ENCODE measurements at regions not wholly inside any gene's neighbourhood (a gene's known extent, or its start where the extent isn't known, plus 50 kb on each side); places are given as distances from the start of the nearest gene placed in this dataset.

DNA sequence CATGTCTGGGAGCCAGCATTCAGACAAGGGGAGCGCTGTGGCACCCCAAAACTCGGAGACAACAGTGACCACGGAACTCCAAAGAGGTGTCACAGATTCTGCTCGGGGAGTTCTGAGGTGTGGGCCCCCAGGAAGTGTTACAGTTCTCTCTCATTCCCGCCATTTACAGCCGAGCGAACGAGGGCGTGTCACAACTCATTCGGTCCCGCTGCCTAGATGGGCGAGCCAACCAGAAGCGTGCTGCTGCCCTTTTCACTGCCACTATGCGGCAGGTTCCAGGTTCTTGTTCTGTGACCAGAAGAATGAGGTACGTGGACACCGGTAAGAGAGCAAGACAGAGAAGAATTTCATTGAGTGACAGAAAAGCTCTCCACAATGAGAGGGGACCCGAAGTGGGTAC, 1370.6 kb upstream of the AGA start:
- H3K9me3 Mint-ChIP-seq: peaks cover 11% of the 10 kb centered on the region
- ATAC-seq (replicated peaks; ENCODE audit: extremely low read depth, poor library complexity, severe bottlenecking) (no peak), DNase-seq (ENCODE audit: low spot score in 2 of 2) (no peak)
- H3K4me1 Mint-ChIP-seq: no peaks in the 10 kb centered on the region
- H3K27ac Mint-ChIP-seq (ENCODE audit: low read depth): no peak overlapping the region
- no peaks in the 10 kb centered on the region for H3K36me3 Mint-ChIP-seq (ENCODE audit: insufficient read depth)
- H3K4me3 Mint-ChIP-seq: no peak overlapping the region
- no peaks in the 10 kb centered on the region for H3K27me3 Mint-ChIP-seq

DNA sequence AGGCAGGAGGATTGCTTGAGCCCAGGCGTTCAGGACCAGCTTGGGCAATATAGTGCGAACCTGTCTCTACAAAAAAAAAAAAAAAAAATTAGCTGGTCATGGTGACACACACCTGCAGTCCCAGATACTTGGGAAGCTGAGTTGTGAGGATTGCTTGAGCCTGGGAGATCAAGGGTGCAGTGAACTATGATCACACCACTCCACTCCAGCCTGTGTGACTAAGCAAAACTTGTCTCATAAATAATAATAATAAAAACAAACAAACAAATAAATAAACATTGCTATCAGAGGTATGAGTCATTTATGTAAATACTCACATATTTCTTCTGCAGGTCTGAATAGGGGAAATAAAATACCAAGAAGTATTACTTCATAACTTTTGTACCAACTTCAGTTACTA, 1372.7 kb upstream of the AGA start:
- H3K9me3 Mint-ChIP-seq: peaks cover 11% of the 10 kb centered on the region
- DNase-seq (ENCODE audit: low spot score in 2 of 2) (no peak), ATAC-seq (replicated peaks; ENCODE audit: extremely low read depth, poor library complexity, severe bottlenecking) (no peak)
- no peaks in the 10 kb centered on the region for H3K27me3 Mint-ChIP-seq
- no peak overlapping the region for H3K4me3 Mint-ChIP-seq
- no peaks in the 10 kb centered on the region for H3K4me1 Mint-ChIP-seq
- H3K36me3 Mint-ChIP-seq (ENCODE audit: insufficient read depth): no peaks in the 10 kb centered on the region
- no peak overlapping the region for H3K27ac Mint-ChIP-seq (ENCODE audit: low read depth)

DNA sequence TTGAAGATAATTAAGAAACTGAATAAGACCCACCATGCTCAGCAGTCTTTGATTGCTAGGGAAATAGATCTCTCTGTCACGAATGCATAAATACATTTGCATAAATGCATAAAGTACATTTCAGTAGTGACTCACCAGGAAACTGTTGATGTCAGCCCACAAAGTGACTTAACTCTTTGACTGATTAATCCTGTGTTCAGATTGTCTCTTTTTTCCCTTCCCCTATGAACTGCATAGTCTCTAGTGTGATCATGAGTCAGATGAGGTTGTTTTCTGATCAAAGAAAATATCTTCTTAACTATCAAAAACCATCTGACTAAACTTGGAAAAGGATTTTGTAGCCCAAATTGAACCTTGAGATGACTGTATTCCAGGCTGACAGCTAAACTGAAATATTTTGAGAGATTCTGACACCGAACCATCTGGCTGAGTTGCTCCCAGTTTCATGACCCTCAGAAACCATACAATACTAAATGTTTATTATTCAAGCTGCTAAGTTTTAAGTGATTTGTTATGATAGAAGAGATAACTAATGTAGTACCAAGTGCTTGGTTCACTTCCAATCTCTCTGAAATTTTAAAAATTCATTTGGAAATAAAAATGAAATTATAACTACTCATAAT, 1381.5 kb upstream of the AGA start:
- no peak for DNase-seq (ENCODE audit: low spot score in 2 of 2)
- ATAC-seq (replicated peaks; ENCODE audit: extremely low read depth, poor library complexity, severe bottlenecking): no peak
- peaks cover 24% of the 10 kb centered on the region for H3K9me3 Mint-ChIP-seq
- H3K36me3 Mint-ChIP-seq (ENCODE audit: insufficient read depth): no peaks in the 10 kb centered on the region
- H3K27ac Mint-ChIP-seq (ENCODE audit: low read depth): no peak overlapping the region
- no peaks in the 10 kb centered on the region for H3K27me3 Mint-ChIP-seq
- no peaks in the 10 kb centered on the region for H3K4me1 Mint-ChIP-seq
- no peak overlapping the region for H3K4me3 Mint-ChIP-seq

DNA sequence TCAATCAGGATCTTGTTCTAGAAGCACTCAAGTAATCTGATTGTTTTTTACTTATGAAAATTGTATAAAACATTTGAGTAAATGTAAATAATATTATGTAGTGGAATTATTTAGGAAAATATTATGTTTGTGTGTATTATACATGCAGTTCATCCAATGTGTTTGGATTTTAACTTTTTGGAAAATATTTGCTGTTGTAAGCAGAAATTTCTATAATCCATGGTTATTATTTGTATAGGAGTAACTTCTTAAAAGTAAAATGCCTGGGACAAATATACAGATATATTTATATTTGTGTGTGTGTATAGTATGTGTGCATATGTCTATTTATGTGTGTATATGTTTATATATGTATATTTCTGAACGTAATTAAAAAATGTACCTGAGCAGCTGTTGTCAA, 1394.6 kb upstream of the AGA start:
- no peak overlapping the region for H3K4me3 Mint-ChIP-seq

DNA sequence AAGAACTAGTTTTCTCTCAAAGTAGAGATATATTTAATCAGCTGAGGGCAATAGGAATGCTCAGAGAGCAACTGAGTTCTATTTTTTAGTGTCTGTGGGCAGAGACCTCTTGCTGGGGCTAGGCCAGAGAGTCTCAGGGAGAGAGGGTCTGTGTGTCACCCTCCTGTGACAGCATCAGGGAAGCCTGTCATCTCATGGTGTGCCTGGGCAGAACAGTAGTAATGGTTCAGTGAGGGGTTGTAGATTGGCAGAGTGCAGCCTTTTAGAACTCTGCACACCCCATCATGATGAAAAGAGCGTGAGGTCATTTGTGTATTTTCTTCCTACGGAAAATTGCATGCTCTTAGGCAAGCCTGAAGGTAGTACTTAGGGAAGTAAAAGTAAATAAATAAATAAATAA, 1396.5 kb upstream of the AGA start:
- H3K9me3 Mint-ChIP-seq: peaks cover 11% of the 10 kb centered on the region
- DNase-seq (ENCODE audit: low spot score in 2 of 2) (no peak), ATAC-seq (replicated peaks; ENCODE audit: extremely low read depth, poor library complexity, severe bottlenecking) (no peak)
- H3K4me3 Mint-ChIP-seq: no peak overlapping the region
- no peaks in the 10 kb centered on the region for H3K27me3 Mint-ChIP-seq
- H3K27ac Mint-ChIP-seq (ENCODE audit: low read depth): no peak overlapping the region
- H3K4me1 Mint-ChIP-seq: no peaks in the 10 kb centered on the region
- H3K36me3 Mint-ChIP-seq (ENCODE audit: insufficient read depth): no peaks in the 10 kb centered on the region

More for the DNA sequence above, 1394.6 kb upstream of the AGA start:
- DNase-seq (ENCODE audit: low spot score in 2 of 2): no peak
- no peaks in the 10 kb centered on the region for H3K4me1 Mint-ChIP-seq
- no peak overlapping the region for H3K27ac Mint-ChIP-seq (ENCODE audit: low read depth)
- peaks cover 11% of the 10 kb centered on the region for H3K9me3 Mint-ChIP-seq
- H3K36me3 Mint-ChIP-seq (ENCODE audit: insufficient read depth): no peaks in the 10 kb centered on the region
- no peaks in the 10 kb centered on the region for H3K27me3 Mint-ChIP-seq
- ATAC-seq (replicated peaks; ENCODE audit: extremely low read depth, poor library complexity, severe bottlenecking): no peak

DNA sequence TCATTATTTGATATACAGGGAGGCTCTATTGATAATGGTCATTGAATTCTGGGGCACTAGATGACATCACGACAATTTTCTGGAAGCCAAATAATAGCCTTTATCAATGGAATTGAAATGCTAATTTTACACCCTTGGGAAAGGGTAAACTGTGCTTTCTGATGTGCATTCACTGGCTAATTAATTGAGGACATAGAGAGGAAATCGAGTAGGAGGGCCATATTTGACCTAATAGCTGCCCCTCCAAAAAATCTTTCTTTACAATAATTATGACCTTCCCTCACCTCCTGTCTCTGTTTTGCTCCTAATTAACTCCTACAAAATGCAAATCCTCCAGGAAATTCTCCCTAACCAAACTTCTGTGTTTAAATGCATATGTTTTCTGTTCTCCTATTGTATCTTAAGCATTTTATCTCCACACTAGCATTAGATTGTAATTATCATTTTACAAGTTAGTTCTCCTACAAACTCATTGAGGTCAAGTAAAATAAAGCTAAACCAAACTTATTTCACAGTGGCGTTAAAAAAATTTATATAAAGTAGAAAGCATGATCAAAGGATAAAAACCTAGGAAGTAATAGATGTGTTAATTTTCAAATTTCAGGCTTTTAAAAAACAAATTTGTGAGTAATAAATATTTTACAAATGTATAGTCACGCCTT, 1414.0 kb upstream of the AGA start:
- no peaks in the 10 kb centered on the region for H3K4me1 Mint-ChIP-seq
- H3K4me3 Mint-ChIP-seq: no peak overlapping the region
- H3K36me3 Mint-ChIP-seq (ENCODE audit: insufficient read depth): no peaks in the 10 kb centered on the region
- ATAC-seq (replicated peaks; ENCODE audit: extremely low read depth, poor library complexity, severe bottlenecking): no peak
- no peak overlapping the region for H3K27ac Mint-ChIP-seq (ENCODE audit: low read depth)
- no peaks in the 10 kb centered on the region for H3K9me3 Mint-ChIP-seq
- H3K27me3 Mint-ChIP-seq: no peaks in the 10 kb centered on the region
- DNase-seq (ENCODE audit: low spot score in 2 of 2): no peak

DNA sequence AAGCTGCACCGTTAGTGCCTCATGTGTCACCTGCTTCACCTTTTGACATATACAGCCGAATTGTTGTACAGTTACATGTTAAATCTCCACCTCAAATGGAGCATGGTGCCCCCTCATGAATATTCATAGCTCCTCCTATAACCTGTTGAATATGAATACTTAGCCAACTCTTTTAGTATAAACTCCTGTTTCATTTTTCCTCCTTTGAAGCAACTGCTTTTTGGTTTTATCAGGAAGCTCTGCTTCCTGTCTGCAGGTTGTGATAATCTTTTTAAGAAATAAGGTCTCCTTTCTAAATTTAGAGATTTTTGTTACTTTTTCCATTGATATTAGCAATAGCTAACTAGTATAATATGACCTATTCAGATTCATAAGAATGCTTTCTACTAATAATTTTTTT, 1429.2 kb upstream of the AGA start:
- no peak overlapping the region for H3K27ac Mint-ChIP-seq (ENCODE audit: low read depth)
- no peak overlapping the region for H3K4me3 Mint-ChIP-seq
- H3K4me1 Mint-ChIP-seq: no peaks in the 10 kb centered on the region
- DNase-seq (ENCODE audit: low spot score in 2 of 2) (no peak), ATAC-seq (replicated peaks; ENCODE audit: extremely low read depth, poor library complexity, severe bottlenecking) (no peak)
- H3K27me3 Mint-ChIP-seq: no peaks in the 10 kb centered on the region
- H3K9me3 Mint-ChIP-seq: no peaks in the 10 kb centered on the region
- no peaks in the 10 kb centered on the region for H3K36me3 Mint-ChIP-seq (ENCODE audit: insufficient read depth)

DNA sequence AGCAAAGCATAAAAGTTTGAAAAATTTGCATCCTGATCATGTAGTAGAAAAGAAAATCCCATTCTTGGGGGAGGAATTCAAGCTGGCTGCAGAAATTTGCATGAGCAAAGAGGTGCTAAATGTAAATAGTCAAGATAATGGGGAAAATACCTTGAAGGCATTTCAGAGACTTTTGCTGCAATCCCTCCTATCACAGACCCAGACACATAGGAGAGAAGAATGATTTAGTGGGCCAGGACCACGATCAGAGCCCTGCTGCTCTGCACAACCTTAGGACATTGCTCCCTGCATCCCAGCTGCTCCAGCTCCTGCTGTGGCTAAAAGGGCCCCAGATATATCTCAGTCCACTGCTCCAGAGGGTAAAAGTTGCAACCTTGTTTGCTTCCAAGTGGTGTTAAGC, 1439.7 kb upstream of the AGA start:
- Mint-ChIP-seq H3K4me1 (no peaks in the 10 kb centered on the region), H3K27ac (ENCODE audit: low read depth) (no peak overlapping the region), H3K9me3 (peaks cover 12% of the 10 kb centered on the region), H3K27me3 (no peaks in the 10 kb centered on the region), H3K36me3 (ENCODE audit: insufficient read depth) (no peaks in the 10 kb centered on the region), H3K4me3 (no peak overlapping the region)
- ATAC-seq (replicated peaks; ENCODE audit: extremely low read depth, poor library complexity, severe bottlenecking) (no peak), DNase-seq (ENCODE audit: low spot score in 2 of 2) (no peak)

DNA sequence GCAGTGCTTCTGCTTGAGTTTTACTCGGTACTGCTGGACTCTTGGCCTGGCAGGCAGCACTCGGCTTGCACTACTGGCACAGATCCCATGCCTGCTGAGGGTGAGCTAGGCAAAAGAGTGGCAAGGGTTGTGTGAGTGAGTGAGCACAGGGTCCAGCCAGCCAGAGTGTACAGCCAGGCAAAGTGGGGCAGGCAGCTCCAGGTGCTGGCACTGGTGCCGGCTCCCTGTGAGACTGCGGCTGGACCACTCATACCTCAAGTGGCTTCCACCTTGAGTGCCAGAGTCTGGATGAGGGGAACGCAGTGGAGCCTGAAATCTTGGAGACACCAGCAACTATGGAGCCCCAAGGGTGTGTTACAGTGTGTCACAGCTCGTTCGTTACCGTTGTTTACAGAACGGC, 1451.9 kb upstream of the AGA start:
- no peak for DNase-seq (ENCODE audit: low spot score in 2 of 2)
- Mint-ChIP-seq H3K27me3 (no peaks in the 10 kb centered on the region), H3K4me1 (no peaks in the 10 kb centered on the region), H3K4me3 (no peak overlapping the region), H3K36me3 (ENCODE audit: insufficient read depth) (no peaks in the 10 kb centered on the region), H3K27ac (ENCODE audit: low read depth) (no peak overlapping the region), H3K9me3 (peaks cover 5% of the 10 kb centered on the region)
- no peak for ATAC-seq (replicated peaks; ENCODE audit: extremely low read depth, poor library complexity, severe bottlenecking)

DNA sequence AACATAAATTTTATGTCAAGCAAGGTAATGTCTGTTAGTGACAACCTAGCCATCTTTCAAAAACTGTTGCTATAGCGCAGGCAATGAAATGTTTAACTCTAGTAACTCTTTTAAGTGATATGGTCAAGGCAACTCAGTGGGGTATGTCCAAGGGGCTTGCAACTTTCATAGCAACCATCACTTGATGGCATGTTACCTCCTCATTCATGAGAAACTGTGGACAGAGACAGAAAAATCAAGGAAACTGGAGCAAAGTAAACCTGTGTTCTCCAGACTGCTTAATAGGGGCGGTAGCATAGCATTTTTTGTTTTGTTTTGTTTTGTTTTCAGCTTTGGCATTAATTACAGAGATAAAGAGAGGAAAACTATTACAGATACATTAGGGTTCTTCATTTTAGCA, 1456.8 kb upstream of the AGA start:
- Mint-ChIP-seq H3K27ac (ENCODE audit: low read depth) (no peak overlapping the region), H3K36me3 (ENCODE audit: insufficient read depth) (no peaks in the 10 kb centered on the region), H3K4me1 (no peaks in the 10 kb centered on the region), H3K4me3 (no peak overlapping the region), H3K27me3 (no peaks in the 10 kb centered on the region), H3K9me3 (peaks cover 12% of the 10 kb centered on the region)
- DNase-seq (ENCODE audit: low spot score in 2 of 2) (no peak), ATAC-seq (replicated peaks; ENCODE audit: extremely low read depth, poor library complexity, severe bottlenecking) (no peak)

DNA sequence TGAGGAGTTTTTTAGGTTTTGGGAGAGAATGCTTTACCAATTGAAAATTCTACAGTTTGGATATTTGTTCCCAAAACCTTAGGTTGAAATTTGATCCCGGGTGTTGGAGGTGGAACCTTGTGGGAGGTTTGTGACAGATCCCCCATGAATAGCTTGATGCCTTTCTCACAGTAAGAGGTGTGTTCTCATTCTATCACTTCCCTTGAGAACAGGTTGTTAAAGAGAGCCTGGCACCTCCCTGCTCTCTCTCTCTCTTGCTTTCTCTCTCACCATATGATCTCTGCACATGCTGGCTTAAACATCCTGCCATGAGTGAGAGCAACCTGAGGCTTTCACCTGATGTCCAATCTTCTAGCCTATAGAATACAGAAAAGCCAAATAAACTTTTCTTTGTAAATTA, 1475.5 kb upstream of the AGA start:
- Mint-ChIP-seq H3K4me3 (no peak overlapping the region), H3K4me1 (no peaks in the 10 kb centered on the region), H3K9me3 (peaks cover 5% of the 10 kb centered on the region), H3K36me3 (ENCODE audit: insufficient read depth) (no peaks in the 10 kb centered on the region), H3K27me3 (no peaks in the 10 kb centered on the region), H3K27ac (ENCODE audit: low read depth) (no peak overlapping the region)
- ATAC-seq (replicated peaks; ENCODE audit: extremely low read depth, poor library complexity, severe bottlenecking) (no peak), DNase-seq (ENCODE audit: low spot score in 2 of 2) (no peak)

DNA sequence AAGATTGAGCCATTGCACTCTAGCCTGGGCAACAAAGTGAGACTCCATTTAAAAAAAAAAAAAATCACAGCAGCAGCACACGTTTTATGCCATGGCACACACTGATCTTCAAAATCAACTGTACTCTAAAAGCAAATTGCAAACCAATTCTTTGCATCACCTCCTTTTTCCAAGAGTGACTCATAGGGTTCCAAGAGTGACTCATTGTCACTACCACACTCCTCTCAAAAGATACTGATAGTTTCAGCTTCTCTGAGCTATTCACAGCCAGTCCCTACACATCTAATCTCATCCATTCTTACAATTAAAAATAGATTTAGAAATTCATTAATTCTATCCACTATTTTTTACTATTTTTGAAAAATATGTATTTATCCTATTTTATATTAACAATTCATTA, 1494.9 kb upstream of the AGA start:
- no peak overlapping the region for H3K27ac Mint-ChIP-seq (ENCODE audit: low read depth)
- H3K4me3 Mint-ChIP-seq: no peak overlapping the region
- no peaks in the 10 kb centered on the region for H3K36me3 Mint-ChIP-seq (ENCODE audit: insufficient read depth)
- H3K4me1 Mint-ChIP-seq: no peaks in the 10 kb centered on the region
- DNase-seq (ENCODE audit: low spot score in 2 of 2) (no peak), ATAC-seq (replicated peaks; ENCODE audit: extremely low read depth, poor library complexity, severe bottlenecking) (no peak)
- H3K9me3 Mint-ChIP-seq: peaks cover 38% of the 10 kb centered on the region
- H3K27me3 Mint-ChIP-seq: no peaks in the 10 kb centered on the region

DNA sequence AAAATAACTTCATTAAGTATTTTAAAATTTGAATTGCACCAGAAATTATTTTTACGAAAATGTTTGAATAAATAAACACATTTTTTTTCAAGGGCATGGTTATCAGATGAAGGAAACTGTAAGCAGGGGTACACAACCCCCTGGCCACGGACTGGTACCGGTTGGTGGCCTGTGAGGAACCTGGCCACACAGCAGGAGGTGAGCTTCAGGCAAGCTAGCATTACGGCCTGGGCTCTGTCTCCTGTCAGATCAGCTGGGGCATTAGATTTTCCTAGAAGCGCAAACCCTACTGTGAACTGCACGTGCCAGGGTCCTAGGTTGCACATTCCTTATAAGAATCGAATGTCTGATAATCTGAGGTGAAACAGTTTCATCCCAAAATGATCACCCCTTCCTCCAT, 1499.7 kb upstream of the AGA start:
- Mint-ChIP-seq H3K9me3 (peaks cover 41% of the 10 kb centered on the region), H3K36me3 (ENCODE audit: insufficient read depth) (no peaks in the 10 kb centered on the region), H3K4me3 (no peak overlapping the region), H3K4me1 (no peaks in the 10 kb centered on the region), H3K27ac (ENCODE audit: low read depth) (no peak overlapping the region), H3K27me3 (no peaks in the 10 kb centered on the region)
- ATAC-seq (replicated peaks; ENCODE audit: extremely low read depth, poor library complexity, severe bottlenecking) (no peak), DNase-seq (ENCODE audit: low spot score in 2 of 2) (no peak)

Data from central memory CD8-positive, alpha-beta T cell (primary cell).